IPS-20b (cell line): ENCODE measurements at regions not wholly inside any gene's neighbourhood (a gene's known extent, or its start where the extent isn't known, plus 50 kb on each side); places are given as distances from the start of the nearest gene placed in this dataset.

Experiments
- H3K27ac ChIP-seq: one replicate; pipeline ENCODE4 v1.5.1; 2013; ENCODE audit warnings: low read length
- H3K27me3 ChIP-seq: 2 replicates; pipeline ENCODE4 v1.6.1; 2013; ENCODE audit warnings: mild to moderate bottlenecking, low read length, inconsistent platforms; ENCODE audit not compliant: insufficient read depth
- H3K36me3 ChIP-seq: 2 replicates; pipeline ENCODE4 v1.6.1; 2013; ENCODE audit warnings: low read depth, mild to moderate bottlenecking, inconsistent platforms, low read length, moderate library complexity; ENCODE audit not compliant: insufficient read depth
- H3K4me1 ChIP-seq: 2 replicates; pipeline ENCODE4 v1.6.1; 2013; ENCODE audit warnings: mild to moderate bottlenecking, control low read depth, inconsistent platforms, low read length, moderate library complexity; ENCODE audit not compliant: insufficient read depth
- H3K4me3 ChIP-seq: 2 replicates; pipeline ENCODE4 v1.5.1; 2013; ENCODE audit warnings: mild to moderate bottlenecking, low read length, inconsistent platforms
- H3K9ac ChIP-seq: 2 replicates; pipeline ENCODE4 v1.6.1; 2013; ENCODE audit warnings: low read depth, mild to moderate bottlenecking, inconsistent platforms, low read length, moderate library complexity
- H3K9me3 ChIP-seq: 2 replicates; pipeline ENCODE4 v1.6.1; 2013; ENCODE audit warnings: mild to moderate bottlenecking, low read depth, low read length, inconsistent platforms; ENCODE audit not compliant: insufficient read depth

GRCh38 chr1:57824535-57824934, 400.7 kb upstream of the DAB1 start:
- H3K4me3 ChIP-seq = no peak overlapping the region
- no peak overlapping the region for H3K9ac ChIP-seq
- no peaks in the 10 kb centered on the region for H3K27me3 ChIP-seq
- H3K4me1 ChIP-seq = no peaks in the 10 kb centered on the region
- no peaks in the 10 kb centered on the region for H3K36me3 ChIP-seq
- no peak overlapping the region for H3K27ac ChIP-seq
- no peaks in the 10 kb centered on the region for H3K9me3 ChIP-seq

- no peaks in the 10 kb centered on the region for H3K4me1 ChIP-seq
- no peaks in the 10 kb centered on the region for H3K27me3 ChIP-seq
- no peak overlapping the region for H3K9ac ChIP-seq
- no peaks in the 10 kb centered on the region for H3K9me3 ChIP-seq
- no peak overlapping the region for H3K27ac ChIP-seq
- no peaks in the 10 kb centered on the region for H3K36me3 ChIP-seq
- no peak overlapping the region for H3K4me3 ChIP-seq
Measured at GRCh38 chr1:57820356-57821095, 396.7 kb upstream of the DAB1 start.

GRCh38 chr1:57819893-57820292, 396.0 kb upstream of the DAB1 start:
- Histone ChIP-seq H3K4me3 (no peak overlapping the region), H3K9ac (no peak overlapping the region), H3K9me3 (no peaks in the 10 kb centered on the region), H3K27me3 (no peaks in the 10 kb centered on the region), H3K36me3 (no peaks in the 10 kb centered on the region), H3K4me1 (no peaks in the 10 kb centered on the region), H3K27ac (no peak overlapping the region)

GRCh38 chr1:57803586-57803985, 379.7 kb upstream of the DAB1 start:
- H3K4me1 ChIP-seq = no peaks in the 10 kb centered on the region; the same call in 1 of the 2 replicates
- H3K27me3 ChIP-seq = no peaks in the 10 kb centered on the region
- H3K36me3 ChIP-seq = no peaks in the 10 kb centered on the region
- H3K4me3 ChIP-seq = no peak overlapping the region
- H3K27ac ChIP-seq = no peak overlapping the region
- no peaks in the 10 kb centered on the region for H3K9me3 ChIP-seq
- no peak overlapping the region for H3K9ac ChIP-seq

- Histone ChIP-seq H3K4me1 (peaks cover 6% of the 10 kb centered on the region; the same call in 1 of the 2 replicates), H3K4me3 (no peak overlapping the region), H3K9ac (no peak overlapping the region), H3K36me3 (no peaks in the 10 kb centered on the region), H3K27me3 (no peaks in the 10 kb centered on the region), H3K9me3 (no peaks in the 10 kb centered on the region), H3K27ac (no peak overlapping the region)
Measured at GRCh38 chr1:57800376-57800775, 376.5 kb upstream of the DAB1 start.

- no peak overlapping the region for H3K4me3 ChIP-seq
- H3K27ac ChIP-seq = no peak overlapping the region
- no peaks in the 10 kb centered on the region for H3K27me3 ChIP-seq
- H3K9ac ChIP-seq = no peak overlapping the region
- H3K9me3 ChIP-seq = no peaks in the 10 kb centered on the region
- H3K36me3 ChIP-seq = no peaks in the 10 kb centered on the region
- H3K4me1 ChIP-seq = peaks cover 6% of the 10 kb centered on the region; the same call in 1 of the 2 replicates
Measured at GRCh38 chr1:57799490-57800115, 375.7 kb upstream of the DAB1 start.

- H3K36me3 ChIP-seq = no peaks in the 10 kb centered on the region
- H3K27me3 ChIP-seq = no peaks in the 10 kb centered on the region
- H3K4me3 ChIP-seq = no peak overlapping the region
- no peaks in the 10 kb centered on the region for H3K9me3 ChIP-seq
- peaks cover 6% of the 10 kb centered on the region; the same call in 1 of the 2 replicates for H3K4me1 ChIP-seq
- H3K9ac ChIP-seq = no peak overlapping the region
- H3K27ac ChIP-seq = no peak overlapping the region
Measured at GRCh38 chr1:57798543-57798942, 374.7 kb upstream of the DAB1 start.

GRCh38 chr1:57797084-57797483, 373.2 kb upstream of the DAB1 start:
- Histone ChIP-seq H3K4me1 (peaks cover 6% of the 10 kb centered on the region; the same call in 1 of the 2 replicates), H3K27me3 (no peaks in the 10 kb centered on the region), H3K9me3 (no peaks in the 10 kb centered on the region), H3K36me3 (no peaks in the 10 kb centered on the region), H3K4me3 (no peak overlapping the region), H3K27ac (no peak overlapping the region), H3K9ac (no peak overlapping the region)

- H3K9ac ChIP-seq = no peak overlapping the region
- H3K4me3 ChIP-seq = no peak overlapping the region
- H3K27me3 ChIP-seq = no peaks in the 10 kb centered on the region
- no peaks in the 10 kb centered on the region for H3K9me3 ChIP-seq
- H3K36me3 ChIP-seq = no peaks in the 10 kb centered on the region
- H3K4me1 ChIP-seq = peaks cover 6% of the 10 kb centered on the region; the same call in 1 of the 2 replicates
- H3K27ac ChIP-seq = no peak overlapping the region
Measured at GRCh38 chr1:57796616-57797015, 372.8 kb upstream of the DAB1 start.

- H3K36me3 ChIP-seq = no peaks in the 10 kb centered on the region
- no peaks in the 10 kb centered on the region for H3K9me3 ChIP-seq
- peaks cover 6% of the 10 kb centered on the region; the same call in 1 of the 2 replicates for H3K4me1 ChIP-seq
- no peak overlapping the region for H3K4me3 ChIP-seq
- no peak overlapping the region for H3K9ac ChIP-seq
- no peaks in the 10 kb centered on the region for H3K27me3 ChIP-seq
- H3K27ac ChIP-seq = no peak overlapping the region
Measured at GRCh38 chr1:57795886-57796285, 372.0 kb upstream of the DAB1 start.

GRCh38 chr1:57794078-57794477, 370.2 kb upstream of the DAB1 start:
- Histone ChIP-seq H3K36me3 (no peaks in the 10 kb centered on the region), H3K9ac (no peak overlapping the region), H3K27me3 (no peaks in the 10 kb centered on the region), H3K4me3 (no peak overlapping the region), H3K9me3 (no peaks in the 10 kb centered on the region), H3K4me1 (peaks cover 6% of the 10 kb centered on the region; the same call in 1 of the 2 replicates), H3K27ac (no peak overlapping the region)

- Histone ChIP-seq H3K4me3 (no peak overlapping the region), H3K27ac (no peak overlapping the region), H3K4me1 (no peaks in the 10 kb centered on the region), H3K36me3 (no peaks in the 10 kb centered on the region), H3K9ac (no peak overlapping the region), H3K9me3 (no peaks in the 10 kb centered on the region), H3K27me3 (no peaks in the 10 kb centered on the region)
Measured at GRCh38 chr1:57791497-57791896, 367.6 kb upstream of the DAB1 start.
